ENCODE measurements at regions not wholly inside any gene's neighbourhood (a gene's known extent, or its start where the extent isn't known, plus 50 kb on each side); places are given as distances from the start of the nearest gene placed in this dataset.

GRCh38 chr4:134540588-134540987 lies 339.0 kb upstream of the PABPC4L start:
- no peak for TF ChIP-seq CTCF (IDR thresholded peaks at IDR 0.05)

GRCh38 chr4:134539729-134540231 lies 338.2 kb upstream of the PABPC4L start:
- no peak for TF ChIP-seq CTCF (IDR thresholded peaks at IDR 0.05)

GRCh38 chr4:134537701-134538100 lies 336.1 kb upstream of the PABPC4L start:
- TF ChIP-seq CTCF (IDR thresholded peaks at IDR 0.05), result no peak

- TF ChIP-seq CTCF (IDR thresholded peaks at IDR 0.05), result no peak
Observed at GRCh38 chr4:134533068-134533467, 331.5 kb upstream of the PABPC4L start.

- no peak for TF ChIP-seq CTCF (IDR thresholded peaks at IDR 0.05)
Observed at GRCh38 chr4:134531013-134531412, 329.4 kb upstream of the PABPC4L start.

- TF ChIP-seq CTCF (IDR thresholded peaks at IDR 0.05), result no peak
Observed at GRCh38 chr4:134529629-134530028, 328.0 kb upstream of the PABPC4L start.

GRCh38 chr4:134518574-134519217 lies 317.1 kb upstream of the PABPC4L start:
- no peak for TF ChIP-seq CTCF (IDR thresholded peaks at IDR 0.05)

- no peak for TF ChIP-seq CTCF (IDR thresholded peaks at IDR 0.05)
Observed at GRCh38 chr4:134510544-134510943, 309.0 kb upstream of the PABPC4L start.
